ENCODE measurements at regions not wholly inside any gene's neighbourhood (a gene's known extent, or its start where the extent isn't known, plus 50 kb on each side); places are given as distances from the start of the nearest gene placed in this dataset.

DNA sequence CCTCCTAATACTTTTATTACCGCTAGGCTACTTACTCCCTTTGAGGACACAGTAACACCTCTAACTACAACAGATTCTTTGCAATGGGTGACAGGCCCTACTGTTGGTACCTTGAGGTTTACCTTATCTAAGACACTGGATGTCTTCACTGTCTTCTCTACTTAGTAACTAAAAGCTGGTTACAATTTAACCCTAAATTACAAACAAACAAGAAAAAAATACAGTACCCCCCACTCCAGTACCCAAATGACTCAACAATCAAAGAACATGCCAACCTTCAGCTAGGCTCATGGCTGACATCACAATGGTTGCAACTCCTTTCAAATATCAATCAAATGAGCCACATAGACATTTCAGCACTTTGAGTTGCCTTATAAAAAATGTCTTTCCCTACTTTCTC is 198.0 kb downstream of the GUCY2F start:
- DNase-seq = no peak
- in situ Hi-C loops (cut with HindIII; ENCODE audit: low pct_ligation_motif_present, low sequenced_read_pairs) = no loop called here
- H3K27me3 ChIP-seq (replicated peaks) = no peaks in the 10 kb centered on the region
- H3K36me3 ChIP-seq (replicated peaks) = no peaks in the 10 kb centered on the region
- TF ChIP-seq, protein P1, sequence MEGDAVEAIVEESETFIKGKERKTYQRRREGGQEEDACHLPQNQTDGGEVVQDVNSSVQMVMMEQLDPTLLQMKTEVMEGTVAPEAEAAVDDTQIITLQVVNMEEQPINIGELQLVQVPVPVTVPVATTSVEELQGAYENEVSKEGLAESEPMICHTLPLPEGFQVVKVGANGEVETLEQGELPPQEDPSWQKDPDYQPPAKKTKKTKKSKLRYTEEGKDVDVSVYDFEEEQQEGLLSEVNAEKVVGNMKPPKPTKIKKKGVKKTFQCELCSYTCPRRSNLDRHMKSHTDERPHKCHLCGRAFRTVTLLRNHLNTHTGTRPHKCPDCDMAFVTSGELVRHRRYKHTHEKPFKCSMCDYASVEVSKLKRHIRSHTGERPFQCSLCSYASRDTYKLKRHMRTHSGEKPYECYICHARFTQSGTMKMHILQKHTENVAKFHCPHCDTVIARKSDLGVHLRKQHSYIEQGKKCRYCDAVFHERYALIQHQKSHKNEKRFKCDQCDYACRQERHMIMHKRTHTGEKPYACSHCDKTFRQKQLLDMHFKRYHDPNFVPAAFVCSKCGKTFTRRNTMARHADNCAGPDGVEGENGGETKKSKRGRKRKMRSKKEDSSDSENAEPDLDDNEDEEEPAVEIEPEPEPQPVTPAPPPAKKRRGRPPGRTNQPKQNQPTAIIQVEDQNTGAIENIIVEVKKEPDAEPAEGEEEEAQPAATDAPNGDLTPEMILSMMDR (IDR thresholded peaks at IDR 0.05; ENCODE audit: low read depth, low read length, missing control alignments) = no peak
- H3K4me3 ChIP-seq (ENCODE audit: low read depth, low read length) = no peak overlapping the region
- no peak overlapping the region for H3K27ac ChIP-seq

DNA sequence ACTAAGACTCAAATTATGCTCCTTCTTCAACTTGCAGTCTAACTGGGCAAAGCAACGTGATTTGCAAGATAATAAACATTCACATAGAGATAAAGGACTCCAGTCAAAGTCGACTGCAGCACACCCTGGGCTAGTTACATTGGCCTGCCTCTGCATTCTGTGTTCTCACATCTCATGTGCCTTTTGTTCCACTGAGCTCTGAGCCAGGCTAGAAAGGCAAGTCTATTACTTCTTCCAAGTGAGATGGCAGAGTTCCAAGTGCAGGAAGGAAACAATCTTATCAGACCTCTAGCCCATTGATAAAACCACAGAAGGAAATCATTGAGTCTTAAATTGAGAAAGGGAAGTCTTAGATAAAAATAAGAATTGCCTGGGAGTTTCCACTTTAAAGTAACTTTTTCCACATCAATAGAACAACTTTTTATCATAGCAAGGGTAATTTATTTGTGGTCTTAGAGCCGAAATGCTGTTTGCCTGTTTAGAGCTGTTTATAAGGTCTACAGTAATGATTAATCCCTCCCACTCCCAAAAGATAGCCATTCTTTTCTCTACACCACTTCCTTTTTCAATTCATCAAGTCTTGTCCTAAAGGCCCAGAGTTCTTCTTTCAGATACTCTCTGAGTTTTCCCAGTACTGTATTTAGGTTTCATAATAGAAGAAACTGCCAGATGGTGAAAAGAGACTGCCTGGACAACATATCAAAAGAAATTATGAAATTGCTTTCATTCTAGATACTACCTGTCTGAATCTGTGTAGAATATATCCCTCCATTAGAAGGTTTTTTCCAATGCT is 200.2 kb downstream of the GUCY2F start:
- in situ Hi-C loops (cut with HindIII; ENCODE audit: low pct_ligation_motif_present, low sequenced_read_pairs) = no loop called here
- Histone ChIP-seq H3K36me3 (replicated peaks) (no peaks in the 10 kb centered on the region), H3K4me3 (ENCODE audit: low read depth, low read length) (no peak overlapping the region), H3K27ac (no peak overlapping the region), H3K27me3 (replicated peaks) (no peaks in the 10 kb centered on the region)
- peak; percentile 31 for DNase-seq
- TF ChIP-seq, protein P1 (IDR thresholded peaks at IDR 0.05; ENCODE audit: low read depth, low read length, missing control alignments) = no peak

DNA sequence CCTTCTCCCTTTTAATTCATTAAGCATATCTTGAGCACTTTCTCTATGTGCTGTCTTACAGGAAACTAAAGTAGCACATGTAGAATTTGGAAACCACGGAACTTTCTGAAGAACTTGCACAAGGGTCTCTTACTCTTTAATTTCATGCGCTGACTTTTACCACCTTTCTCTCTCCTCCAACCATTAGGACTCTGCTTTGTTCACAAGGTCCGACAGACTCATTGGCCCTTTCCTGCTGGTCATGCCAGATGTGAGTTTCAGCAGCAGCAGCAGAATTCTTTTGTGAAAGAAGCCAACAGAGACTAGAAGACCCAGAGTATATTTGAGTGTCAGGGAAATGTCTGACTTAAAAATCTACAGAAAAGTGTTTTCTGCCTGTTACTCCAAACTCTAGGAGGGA is 207.1 kb downstream of the GUCY2F start:
- no peak for DNase-seq
- no peaks in the 10 kb centered on the region for H3K27me3 ChIP-seq (replicated peaks)
- in situ Hi-C loops (cut with HindIII; ENCODE audit: low pct_ligation_motif_present, low sequenced_read_pairs) = no loop called here
- no peak overlapping the region for H3K4me3 ChIP-seq (ENCODE audit: low read depth, low read length)
- H3K27ac ChIP-seq = no peak overlapping the region
- no peaks in the 10 kb centered on the region for H3K36me3 ChIP-seq (replicated peaks)
- TF ChIP-seq, protein P1 (IDR thresholded peaks at IDR 0.05; ENCODE audit: low read depth, low read length, missing control alignments) = no peak

- peak; percentile 55 for DNase-seq
- H3K27ac ChIP-seq = no peak overlapping the region
- H3K27me3 ChIP-seq (replicated peaks) = no peaks in the 10 kb centered on the region
- H3K36me3 ChIP-seq (replicated peaks) = no peaks in the 10 kb centered on the region
- H3K4me3 ChIP-seq (ENCODE audit: low read depth, low read length) = no peak overlapping the region
- in situ Hi-C loops (cut with HindIII; ENCODE audit: low pct_ligation_motif_present, low sequenced_read_pairs) = no loop called here
- TF ChIP-seq, protein P1 (IDR thresholded peaks at IDR 0.05; ENCODE audit: low read depth, low read length, missing control alignments) = no peak
Measured at GRCh38 chrX:109270580-109271484, 211.1 kb downstream of the GUCY2F start.

DNA sequence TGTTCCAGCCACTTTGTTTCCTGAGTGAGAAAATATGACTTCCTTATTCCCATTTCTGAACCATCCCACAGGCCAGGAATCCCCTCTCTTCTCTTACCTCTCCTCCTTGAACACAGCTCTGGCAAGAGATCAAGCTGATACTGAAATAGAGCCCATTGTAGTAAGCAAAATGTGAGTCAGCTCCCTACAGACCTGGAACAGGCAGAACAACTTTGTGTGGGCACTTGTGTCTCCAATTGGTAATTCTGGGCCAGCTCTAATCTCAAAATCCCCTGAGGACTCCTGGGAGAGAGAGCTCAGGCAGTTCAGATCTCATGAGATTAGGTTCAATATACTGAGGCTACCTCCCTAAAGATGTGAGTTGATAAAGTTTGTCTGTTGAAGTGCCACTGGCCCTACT is 213.5 kb downstream of the GUCY2F start:
- Histone ChIP-seq H3K4me3 (ENCODE audit: low read depth, low read length) (no peak overlapping the region), H3K36me3 (replicated peaks) (no peaks in the 10 kb centered on the region), H3K27me3 (replicated peaks) (no peaks in the 10 kb centered on the region), H3K27ac (no peak overlapping the region)
- TF ChIP-seq, protein P1 (IDR thresholded peaks at IDR 0.05; ENCODE audit: low read depth, low read length, missing control alignments) = no peak
- in situ Hi-C loops (cut with HindIII; ENCODE audit: low pct_ligation_motif_present, low sequenced_read_pairs) = no loop called here
- DNase-seq = no peak
